GM18511 (cell line): ENCODE measurements at regions not wholly inside any gene's neighbourhood (a gene's known extent, or its start where the extent isn't known, plus 50 kb on each side); places are given as distances from the start of the nearest gene placed in this dataset.

Experiments used
- ATAC-seq: cut with Tn5 transposase; IDR thresholded peaks from one replicate; pipeline ENCODE4 v1.9.1; 2021; ENCODE audit warnings: mild to moderate bottlenecking, moderate library complexity; ENCODE audit not compliant: unreplicated experiment

DNA sequence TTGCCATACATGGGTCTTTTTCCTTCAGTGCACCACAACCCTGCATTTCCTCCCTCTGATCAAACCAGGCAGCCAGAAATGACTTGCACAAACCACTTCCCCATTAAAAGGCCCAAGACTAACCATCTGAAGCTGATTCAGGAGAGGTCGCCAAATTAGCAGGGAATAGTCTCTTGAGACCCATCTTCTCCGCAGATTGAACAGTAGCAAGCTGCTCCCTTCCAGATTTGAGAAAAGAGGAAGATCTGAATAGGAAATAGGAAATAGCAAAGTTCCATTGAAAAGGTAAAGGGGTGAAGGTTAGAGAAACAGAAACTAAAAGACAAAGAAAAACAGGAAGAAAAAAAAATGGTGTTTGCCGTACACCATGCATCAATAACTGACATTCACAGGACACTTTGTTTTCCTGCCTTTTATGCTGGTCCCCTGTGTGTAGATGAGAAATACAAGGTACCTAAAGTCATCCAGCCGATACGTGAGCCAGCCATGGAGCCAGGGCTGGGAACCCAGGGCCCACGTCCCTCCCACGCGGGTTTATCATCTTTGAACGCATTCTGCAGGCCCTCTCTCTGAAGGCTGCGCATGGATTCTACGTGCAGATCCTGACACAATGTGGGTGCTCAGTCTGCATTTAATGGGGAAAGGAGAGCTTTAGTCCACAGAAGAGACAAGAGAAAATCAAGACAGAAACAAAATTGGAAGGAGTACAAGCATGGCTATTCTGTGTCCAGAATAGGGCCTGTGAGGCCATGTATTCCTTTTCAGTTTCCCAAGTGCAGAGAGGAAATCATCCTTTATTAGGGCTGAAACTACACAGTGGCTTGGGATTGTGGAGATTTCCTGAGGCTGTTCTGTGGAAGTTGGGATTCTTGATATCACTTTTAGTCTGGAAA is 268.4 kb upstream of the NPVF start:
- ATAC-seq, result peak; percentile 79

DNA sequence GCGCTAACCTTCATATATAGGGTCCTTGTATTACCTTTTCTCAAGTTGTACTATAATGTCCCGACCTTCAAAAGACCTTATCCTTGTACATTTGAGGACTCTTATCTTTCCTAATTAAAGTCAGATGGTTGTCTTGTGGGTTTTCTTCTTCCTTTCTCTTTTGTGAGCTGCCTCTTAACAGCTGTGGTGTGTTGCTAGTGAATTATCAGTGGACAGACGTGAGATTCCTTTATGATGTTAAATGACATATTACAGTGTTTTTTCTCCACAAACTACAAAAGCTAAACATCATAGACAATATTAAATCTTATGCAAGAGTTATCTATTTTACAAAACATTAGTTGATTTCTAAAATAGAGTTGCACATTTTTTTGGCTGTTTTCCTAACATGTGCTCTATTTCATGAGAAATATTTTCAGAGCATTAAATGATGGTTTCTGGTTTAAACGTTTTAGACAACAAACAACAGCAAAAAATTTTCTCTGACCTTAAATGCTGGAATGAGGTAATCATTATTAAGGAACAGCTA is 272.2 kb upstream of the NPVF start:
- no peak for ATAC-seq

DNA sequence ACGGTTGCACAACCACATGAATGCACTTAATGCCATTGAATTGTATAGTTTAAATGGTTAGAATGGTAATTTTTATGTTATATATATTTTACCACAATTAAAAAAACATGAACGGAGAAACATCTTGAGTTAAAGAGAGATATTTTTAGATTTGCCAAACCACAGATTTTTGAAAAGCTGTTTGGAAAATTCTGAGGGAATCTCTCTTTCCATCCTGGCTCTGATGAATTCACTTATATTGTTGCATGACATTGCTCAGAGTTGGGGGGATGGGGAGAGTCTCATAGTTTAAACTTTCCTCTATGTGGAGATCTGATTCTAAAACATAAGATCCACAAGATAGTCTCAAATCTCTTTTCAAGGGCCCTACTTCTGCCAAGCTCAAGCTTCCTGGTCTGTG is 275.0 kb upstream of the NPVF start:
- ATAC-seq, result no peak

DNA sequence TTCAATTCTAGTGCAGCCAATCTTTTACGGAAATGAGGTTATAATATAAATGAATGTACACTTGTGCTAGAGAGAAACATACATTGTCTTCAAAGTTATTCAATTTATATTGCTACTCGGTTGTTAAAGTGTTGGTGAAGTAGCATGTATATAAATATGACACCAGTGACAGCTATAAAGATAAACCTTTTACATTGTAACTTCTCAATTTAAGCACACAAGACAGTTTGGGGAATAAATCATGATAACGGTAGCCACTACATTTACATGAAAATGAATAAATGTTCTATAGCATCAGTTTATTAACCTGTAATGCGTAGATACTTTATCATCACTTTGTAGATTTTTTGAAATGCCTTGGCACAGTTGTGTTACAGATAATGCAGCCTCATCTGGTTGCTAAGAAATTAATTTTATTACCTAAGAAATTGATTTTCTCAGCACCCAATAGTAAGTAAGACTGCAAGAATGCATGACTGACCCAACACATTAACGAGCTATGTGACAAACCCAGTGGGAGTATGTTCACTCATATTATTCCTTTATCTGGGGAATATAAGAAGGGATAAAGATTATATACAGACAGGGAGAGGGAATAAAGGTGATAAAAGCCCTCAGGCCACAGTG is 283.9 kb upstream of the NPVF start:
- no peak for ATAC-seq

DNA sequence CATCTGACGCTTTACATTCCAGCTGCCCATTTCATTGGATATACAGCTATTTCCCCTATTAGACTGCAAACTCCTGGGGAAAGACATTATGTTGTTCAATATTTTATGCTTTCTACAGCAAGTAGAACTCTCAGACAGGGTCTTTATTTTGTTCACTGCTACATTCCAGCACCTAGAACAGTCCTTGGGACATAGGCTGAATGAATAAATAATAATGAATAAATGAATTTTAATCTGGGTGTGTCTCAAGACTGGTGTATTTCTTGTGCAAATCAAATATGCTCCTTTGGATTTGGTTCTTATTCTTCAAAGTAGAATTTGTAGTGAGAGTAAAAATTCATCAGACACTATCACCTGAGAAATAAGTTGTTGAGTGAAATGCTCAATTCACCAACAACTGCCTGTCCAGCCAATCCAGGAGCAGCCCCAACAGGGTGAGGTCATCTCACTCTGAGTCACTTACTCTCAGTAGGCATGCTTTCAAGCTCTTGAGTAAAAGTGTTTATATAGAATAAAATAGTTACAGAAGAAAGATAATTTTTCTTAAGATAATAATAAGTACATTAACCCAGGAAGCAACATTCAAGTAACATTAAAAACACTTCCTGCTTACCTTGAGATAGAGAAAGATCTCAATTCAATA is 287.5 kb upstream of the NPVF start:
- no peak for ATAC-seq

DNA sequence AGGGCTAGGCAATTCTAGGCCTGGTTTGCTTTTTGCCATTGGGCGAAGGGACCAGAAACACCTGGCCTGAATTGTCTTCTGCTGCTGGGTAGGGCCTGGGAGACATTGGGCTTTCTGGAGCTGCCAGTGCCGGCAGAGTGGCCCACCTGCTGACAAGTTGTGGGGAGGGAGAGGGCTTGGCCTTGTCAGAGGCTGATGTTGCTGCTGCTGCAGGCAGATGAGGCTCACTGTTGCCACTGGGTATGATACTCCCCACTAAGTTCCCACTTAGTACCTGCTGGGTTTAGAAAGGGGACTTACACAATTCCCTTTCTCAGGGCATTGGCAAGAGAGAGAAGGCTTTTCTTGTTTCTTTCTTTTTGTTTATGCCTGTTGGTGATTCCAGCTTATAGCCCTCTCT is 289.6 kb upstream of the NPVF start:
- no peak for ATAC-seq

DNA sequence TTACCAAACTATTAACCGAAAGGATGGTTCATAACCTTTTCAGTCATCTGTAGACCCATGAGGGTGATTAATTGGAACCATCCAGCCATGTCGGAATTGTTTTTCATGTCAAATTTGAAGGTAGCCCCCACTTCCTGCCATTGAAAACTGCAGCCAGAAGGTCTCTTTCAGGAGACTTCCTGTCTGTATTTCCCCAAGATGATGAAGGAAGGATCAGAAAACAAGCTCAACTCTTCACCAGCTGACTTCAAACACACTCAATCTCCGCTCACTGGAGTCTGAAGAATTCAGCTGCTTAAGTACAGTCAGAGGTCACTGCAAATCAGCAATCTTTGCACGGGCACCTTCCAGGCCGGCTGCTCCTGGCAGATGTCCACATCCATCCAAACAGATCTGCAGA is 291.7 kb upstream of the NPVF start:
- no peak for ATAC-seq

DNA sequence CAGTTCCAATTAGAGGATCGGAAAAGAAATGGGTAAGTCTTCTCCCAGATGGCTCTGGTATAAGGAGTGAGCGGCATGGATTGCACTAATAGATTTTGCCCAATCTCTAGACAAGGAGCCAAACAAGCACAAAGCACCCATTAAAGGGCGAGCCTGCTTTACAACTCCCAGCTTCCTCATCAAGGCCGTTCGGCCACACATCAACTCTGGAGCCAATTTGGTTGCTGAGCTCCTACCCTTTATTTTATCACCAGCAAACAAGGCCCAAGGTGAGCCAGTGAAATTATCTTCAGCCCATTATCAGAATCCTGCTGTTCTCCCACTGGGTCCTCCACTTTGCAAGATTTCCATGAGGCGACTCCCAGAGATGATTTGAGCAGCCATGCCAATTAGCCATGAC is 292.2 kb upstream of the NPVF start:
- no peak for ATAC-seq

DNA sequence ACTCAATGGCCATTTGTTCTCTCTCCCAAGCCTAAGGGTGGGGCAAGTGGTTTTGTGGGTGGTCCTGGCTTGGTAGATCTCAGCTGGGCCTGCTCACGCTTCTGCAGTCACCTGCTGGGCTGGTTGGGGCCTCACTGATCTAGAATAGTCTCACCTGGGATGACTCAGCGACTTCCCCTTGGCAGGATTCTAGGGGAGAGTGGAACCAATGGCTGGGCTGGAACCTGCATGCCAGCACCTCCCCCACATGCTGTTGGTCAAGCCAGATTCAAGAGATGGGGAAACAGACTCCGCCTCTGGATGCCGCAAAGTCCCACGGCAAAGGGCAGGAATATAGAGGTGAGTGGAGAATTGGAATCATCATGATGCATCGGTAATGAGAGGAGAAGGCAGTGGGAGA is 292.9 kb upstream of the NPVF start:
- no peak for ATAC-seq

DNA sequence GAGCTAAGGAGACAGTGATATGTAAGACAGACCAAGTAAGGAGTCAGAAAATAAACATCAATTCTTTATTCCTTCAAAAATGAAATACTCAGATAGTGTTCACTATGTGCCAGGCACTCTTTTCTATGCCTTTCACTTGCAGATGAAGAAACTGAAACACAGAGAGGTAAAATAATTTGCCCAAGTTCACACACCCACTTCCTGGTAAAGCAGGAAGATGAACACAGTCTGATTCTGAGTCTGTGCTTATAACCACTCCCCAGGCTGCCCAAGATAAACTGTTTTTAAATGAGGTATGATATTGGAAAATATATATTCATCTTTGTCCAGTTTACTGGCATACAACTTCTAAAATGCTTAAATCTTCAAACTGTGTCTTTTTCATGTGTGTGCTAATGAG is 294.4 kb upstream of the NPVF start:
- ATAC-seq, result no peak

DNA sequence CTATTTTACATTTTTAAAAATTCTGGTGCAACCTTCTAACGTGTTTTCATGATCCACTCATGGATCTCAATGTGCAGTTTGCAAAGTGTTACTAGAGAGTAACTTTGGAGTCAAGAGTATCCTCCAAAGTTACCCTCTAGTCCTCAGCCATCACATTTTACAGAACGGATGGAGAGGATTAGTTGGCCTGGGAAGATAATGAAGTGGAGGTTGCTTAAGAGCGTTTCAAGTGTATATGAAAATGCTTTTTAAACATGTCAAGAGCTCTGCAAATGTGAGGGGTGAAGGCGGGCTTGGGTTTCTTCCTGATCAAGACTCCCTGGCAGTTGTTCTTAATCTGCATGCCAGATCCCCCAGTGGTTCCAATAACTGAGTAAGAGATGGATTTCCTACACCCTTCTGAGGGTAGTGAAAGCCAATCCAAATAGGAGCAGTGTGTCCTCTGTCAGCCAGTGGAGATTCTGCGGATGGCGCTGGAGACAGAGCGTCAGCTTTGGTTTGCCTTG is 299.4 kb upstream of the NPVF start:
- no peak for ATAC-seq

DNA sequence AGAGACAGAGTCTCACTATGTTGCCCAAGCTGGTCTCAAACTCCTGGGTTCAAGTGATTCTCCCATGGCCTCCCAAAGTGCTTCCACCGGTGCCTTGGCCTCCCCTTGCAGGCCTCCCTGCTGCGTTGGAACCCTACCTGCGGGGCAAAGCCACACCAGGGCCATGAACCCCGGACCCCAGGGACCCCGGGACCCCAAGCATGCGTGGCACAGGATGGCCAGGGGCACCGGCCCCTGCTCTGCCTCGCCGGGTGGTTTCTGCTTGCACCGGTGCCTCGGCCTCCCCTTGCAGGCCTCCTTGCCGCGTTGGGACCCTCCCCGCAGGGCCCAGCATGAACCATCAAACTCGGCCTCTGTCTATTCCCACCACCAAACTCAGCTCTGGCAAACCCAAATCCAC is 301.0 kb upstream of the NPVF start:
- ATAC-seq, result no peak

DNA sequence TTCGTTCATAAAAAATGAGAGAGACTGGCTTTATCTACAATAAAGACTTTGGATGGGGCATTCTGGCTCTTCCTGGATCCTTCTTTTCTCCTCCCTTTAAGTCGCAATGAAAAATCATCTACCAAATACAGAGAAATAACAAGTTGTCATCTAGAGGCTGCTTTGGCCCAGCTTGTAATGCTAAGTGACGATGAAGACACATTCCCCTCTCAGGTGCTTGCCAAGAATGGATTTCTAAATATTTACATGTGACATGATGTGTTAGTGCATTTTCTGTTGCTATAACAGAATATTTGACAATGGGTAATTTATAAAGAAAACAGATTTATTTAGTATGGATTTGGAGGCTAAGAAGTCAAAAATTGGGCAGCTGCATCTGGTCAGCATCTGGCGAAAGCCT is 308.6 kb upstream of the NPVF start:
- ATAC-seq, result no peak

DNA sequence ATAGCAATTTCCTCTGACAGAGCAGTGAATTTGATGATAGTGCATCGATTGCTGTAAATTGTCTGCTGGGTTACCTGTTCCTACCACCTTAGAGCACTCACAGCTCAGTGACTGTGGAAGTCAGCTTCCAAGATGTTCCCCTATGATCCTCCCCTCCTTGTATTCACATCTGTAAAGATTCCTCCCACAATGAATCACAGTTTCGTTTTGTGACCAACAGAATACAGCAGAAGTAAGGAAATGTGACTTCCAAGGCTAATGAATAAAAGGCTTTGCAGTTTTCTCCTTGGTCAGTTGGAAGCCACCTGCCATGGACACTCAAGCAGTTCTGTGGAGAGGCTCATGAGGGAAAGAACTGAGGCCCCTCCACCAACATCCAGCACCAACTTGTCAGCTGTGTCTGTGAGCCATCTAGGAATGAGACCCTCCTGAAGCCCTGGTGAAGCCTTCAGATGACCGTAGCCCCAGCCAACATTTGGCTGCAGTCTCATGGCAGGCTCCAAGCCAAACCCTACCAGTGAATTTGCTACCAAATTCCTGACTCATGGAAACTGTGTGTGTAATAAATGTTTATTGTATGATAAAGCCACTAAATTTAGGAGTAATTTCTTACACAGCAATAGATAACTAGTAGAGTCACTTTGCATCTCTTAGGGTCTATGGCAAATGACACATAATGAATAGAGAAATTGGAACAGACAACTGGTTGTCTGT is 309.5 kb upstream of the NPVF start:
- ATAC-seq, result no peak

DNA sequence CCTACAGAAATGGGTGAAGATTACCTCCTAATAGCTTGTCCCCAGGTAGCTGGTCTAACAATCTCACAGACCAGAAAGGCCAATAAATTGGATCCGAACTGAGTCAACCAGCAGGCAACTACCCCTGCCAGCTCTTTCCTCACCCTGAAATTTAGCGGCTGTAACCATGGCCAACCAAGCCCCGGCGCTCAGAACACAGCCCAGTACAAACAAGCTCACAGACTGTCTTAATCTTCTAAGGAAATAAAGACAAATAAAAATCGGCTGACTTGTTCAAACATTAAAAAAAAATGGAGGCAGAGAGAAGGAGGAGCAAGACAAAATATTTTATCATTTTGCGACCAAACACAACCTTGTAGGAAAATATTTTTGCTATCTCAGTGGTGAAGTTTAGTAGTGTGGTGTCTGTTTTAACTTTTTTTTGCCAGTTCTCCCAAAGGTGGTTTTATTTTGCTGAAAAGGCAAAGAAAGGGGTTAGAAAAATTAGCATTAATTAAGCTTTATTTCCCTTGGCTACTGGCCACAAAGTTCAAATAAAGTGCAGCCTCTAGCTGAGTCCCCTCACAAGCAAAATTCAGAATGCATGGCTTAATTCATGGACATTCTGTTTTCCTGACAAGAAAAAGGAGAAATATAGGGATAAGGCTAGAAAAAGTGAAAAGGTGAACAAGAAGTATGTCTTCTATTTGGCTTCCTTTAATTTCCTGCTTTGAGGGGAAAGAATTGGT is 313.0 kb upstream of the NPVF start:
- ATAC-seq, result no peak

DNA sequence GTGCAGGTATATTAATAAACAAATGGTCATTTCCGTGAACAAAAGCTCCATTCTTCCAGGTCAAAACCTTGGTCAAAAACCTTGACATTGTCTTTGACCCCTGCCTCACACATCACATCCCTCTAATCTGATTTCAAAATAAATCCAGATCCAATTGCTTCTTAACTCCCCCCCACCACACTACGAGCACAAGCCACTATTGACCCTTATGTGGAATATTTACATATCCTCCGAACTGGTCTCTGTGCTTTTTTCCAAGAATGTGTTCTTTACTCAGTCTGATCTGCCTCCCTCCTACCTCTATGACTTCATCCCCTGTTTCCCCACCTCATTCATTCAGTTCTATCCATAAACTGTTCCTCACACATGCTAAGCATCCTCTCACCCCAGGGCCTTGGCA is 313.6 kb upstream of the NPVF start:
- ATAC-seq, result no peak

DNA sequence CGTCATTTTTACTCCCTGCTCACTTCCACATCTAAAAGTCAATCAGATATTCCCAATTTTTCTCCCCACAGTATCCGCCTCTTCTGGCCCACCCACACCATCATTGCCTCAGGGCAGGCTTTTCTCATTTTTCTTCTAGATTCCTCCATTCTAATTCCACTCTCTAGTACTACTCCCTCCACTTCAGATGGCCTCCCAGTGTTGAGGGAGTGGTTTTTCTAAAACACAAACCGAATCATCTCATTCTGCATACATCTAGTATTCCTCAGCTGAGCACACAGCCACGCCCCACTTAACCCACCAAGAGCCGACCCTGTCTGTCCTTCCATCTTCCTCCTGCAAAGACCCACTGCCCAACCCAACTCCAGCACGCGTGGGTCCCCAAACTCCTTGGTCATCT is 314.9 kb upstream of the NPVF start:
- ATAC-seq, result no peak

DNA sequence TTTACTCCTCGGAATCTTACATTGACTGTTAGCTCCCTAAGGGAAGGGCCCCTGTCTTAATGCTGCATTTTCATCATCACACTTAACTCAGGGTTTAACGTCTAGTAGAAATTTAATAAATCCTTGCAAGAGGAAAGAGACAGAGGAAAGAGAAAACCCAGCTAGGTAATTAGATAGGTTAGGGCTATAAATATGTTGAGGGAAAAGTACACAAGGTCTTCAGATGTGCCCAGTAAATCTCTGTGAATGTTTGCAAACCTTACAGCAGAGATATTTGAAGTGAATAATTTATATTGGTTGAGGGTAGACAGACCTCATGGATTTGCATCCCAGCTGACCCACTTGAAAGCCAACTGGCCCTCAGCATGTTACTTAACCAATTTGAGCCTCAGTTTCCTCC is 315.5 kb upstream of the NPVF start:
- no peak for ATAC-seq

DNA sequence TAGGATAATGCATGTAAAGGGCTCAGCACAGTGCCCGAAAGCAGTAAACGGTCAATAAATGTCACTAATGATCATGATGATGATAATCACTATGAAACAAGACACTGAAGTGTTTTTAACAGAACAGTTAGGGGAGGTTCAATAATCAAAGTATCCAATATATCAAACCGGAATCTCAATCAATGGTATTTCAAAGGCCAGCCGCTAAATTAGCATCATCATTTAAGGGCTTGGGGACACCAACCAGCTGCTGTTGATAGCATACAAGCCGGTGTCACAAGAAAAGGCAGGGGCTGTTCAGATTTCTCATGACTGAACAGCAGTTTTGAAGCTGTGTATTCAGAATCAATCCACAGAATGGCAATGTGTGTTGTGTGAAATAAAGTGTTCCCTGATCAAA is 316.0 kb upstream of the NPVF start:
- ATAC-seq, result no peak
